DOHH2 (cell line): ENCODE measurements at regions not wholly inside any gene's neighbourhood (a gene's known extent, or its start where the extent isn't known, plus 50 kb on each side); places are given as distances from the start of the nearest gene placed in this dataset.

Source experiments
- H3F3A ChIP-seq: fragments of 200-600 bp; sonication (generic), shearing (Covaris generic); 2 replicates; pipeline ENCODE4 v1.6.0; 2016; ENCODE audit warnings: antibody characterized with exemption, mild to moderate bottlenecking; ENCODE audit not compliant: control insufficient read depth, insufficient read depth
- H3K27ac ChIP-seq: fragments of 200-600 bp; sonication (generic); 2 replicates; pipeline ENCODE4 v1.5.1; 2014; ENCODE audit warnings: low read depth, mild to moderate bottlenecking, low read length, moderate library complexity
- H3K27me3 ChIP-seq: fragments of 200-600 bp; sonication (generic); 2 replicates; pipeline ENCODE4 v1.6.1; 2014; ENCODE audit warnings: mild to moderate bottlenecking, low read length, mixed read lengths; ENCODE audit not compliant: control insufficient read depth
- H3K36me3 ChIP-seq: fragments of 200-600 bp; sonication (generic); 2 replicates; pipeline ENCODE4 v1.6.1; 2014; ENCODE audit warnings: mild to moderate bottlenecking, low read length, moderate library complexity, mixed read lengths; ENCODE audit not compliant: control insufficient read depth
- H3K4me1 ChIP-seq: fragments of 200-600 bp; sonication (generic); 2 replicates; pipeline ENCODE4 v1.6.1; 2014; ENCODE audit warnings: mild to moderate bottlenecking, low read length, mixed read lengths; ENCODE audit not compliant: control insufficient read depth
- H3K4me2 ChIP-seq: fragments of 200-600 bp; sonication (generic); 2 replicates; pipeline ENCODE4 v1.6.0; 2014; ENCODE audit warnings: mild to moderate bottlenecking, low read length, moderate library complexity
- H3K4me3 ChIP-seq: fragments of 200-600 bp; sonication (generic); 2 replicates; pipeline ENCODE4 v1.5.1; 2014; ENCODE audit warnings: mild to moderate bottlenecking, low read length, mixed read lengths
- H3K79me2 ChIP-seq: fragments of 200-600 bp; sonication (generic); 2 replicates; pipeline ENCODE4 v1.6.1; 2014; ENCODE audit warnings: mild to moderate bottlenecking, low read length, mixed read lengths; ENCODE audit not compliant: control insufficient read depth
- H3K9me2 ChIP-seq: fragments of 200-600 bp; sonication (generic); replicated peaks from 2 replicates; pipeline ENCODE4 v1.6.1; 2014; ENCODE audit warnings: mild to moderate bottlenecking, low read length, mixed read lengths; ENCODE audit not compliant: control insufficient read depth
- H3K9me3 ChIP-seq: fragments of 200-600 bp; sonication (generic); 2 replicates; pipeline ENCODE4 v1.6.1; 2014; ENCODE audit warnings: antibody characterized with exemption, low read length, mixed read lengths; ENCODE audit not compliant: control insufficient read depth, insufficient read depth
- H4K20me1 ChIP-seq: fragments of 200-600 bp; sonication (generic); 2 replicates; pipeline ENCODE4 v1.6.0; 2014; ENCODE audit warnings: low read depth, mild to moderate bottlenecking, antibody characterized with exemption, low read length, moderate library complexity; ENCODE audit not compliant: control insufficient read depth, insufficient read depth
- CTCF ChIP-seq: fragments of 200-600 bp; sonication (generic); IDR thresholded peaks from one replicate; pipeline ENCODE4 v1.5.1; 2014; ENCODE audit warnings: antibody characterized with exemption, mild to moderate bottlenecking, low read depth, low read length; ENCODE audit not compliant: poor library complexity, severe bottlenecking
- EZH2phosphoT487 ChIP-seq: fragments of 200-600 bp; sonication (generic); IDR thresholded peaks from 2 replicates; pipeline ENCODE4 v1.6.1; 2017; ENCODE audit warnings: borderline replicate concordance, mild to moderate bottlenecking, antibody characterized with exemption, low read length, moderate library complexity, mixed read lengths

GRCh38 chr4:77493829-77494551 lies 111.6 kb upstream of the CXCL13 start:
- H3K79me2 ChIP-seq, result no peaks in the 10 kb centered on the region
- no peak overlapping the region for H3K4me2 ChIP-seq
- no peak for TF ChIP-seq EZH2phosphoT487
- TF ChIP-seq CTCF, result no peak
- H3K36me3 ChIP-seq, result no peaks in the 10 kb centered on the region
- H3K4me1 ChIP-seq, result no peaks in the 10 kb centered on the region
- H3K27ac ChIP-seq, result no peak overlapping the region
- H3K9me2 ChIP-seq, result no peaks in the 10 kb centered on the region
- H3K4me3 ChIP-seq, result no peak overlapping the region
- no peaks in the 10 kb centered on the region for H3F3A ChIP-seq
- no peaks in the 10 kb centered on the region for H3K27me3 ChIP-seq
- no peaks in the 10 kb centered on the region for H3K9me3 ChIP-seq
- no peaks in the 10 kb centered on the region for H4K20me1 ChIP-seq

- H3K4me1 ChIP-seq, result no peaks in the 10 kb centered on the region
- H3F3A ChIP-seq, result no peaks in the 10 kb centered on the region
- no peaks in the 10 kb centered on the region for H3K79me2 ChIP-seq
- H3K27me3 ChIP-seq, result no peaks in the 10 kb centered on the region
- no peaks in the 10 kb centered on the region for H3K9me2 ChIP-seq
- H3K4me2 ChIP-seq, result no peak overlapping the region
- H3K4me3 ChIP-seq, result no peak overlapping the region
- no peaks in the 10 kb centered on the region for H3K9me3 ChIP-seq
- H3K36me3 ChIP-seq, result no peaks in the 10 kb centered on the region
- TF ChIP-seq CTCF, result no peak
- no peak for TF ChIP-seq EZH2phosphoT487
- H4K20me1 ChIP-seq, result no peaks in the 10 kb centered on the region
- H3K27ac ChIP-seq, result no peak overlapping the region
Measured at GRCh38 chr4:77496457-77496856, 109.2 kb upstream of the CXCL13 start.

- Histone ChIP-seq H3K9me2 (no peaks in the 10 kb centered on the region), H3K4me2 (no peak overlapping the region), H4K20me1 (no peaks in the 10 kb centered on the region), H3K9me3 (no peaks in the 10 kb centered on the region), H3K27me3 (0 out of 2 replicates have a peak, but pooled peaks cover 3% of the 10 kb centered on the region), H3K79me2 (no peaks in the 10 kb centered on the region), H3F3A (no peaks in the 10 kb centered on the region), H3K4me1 (no peaks in the 10 kb centered on the region), H3K27ac (no peak overlapping the region), H3K36me3 (no peaks in the 10 kb centered on the region), H3K4me3 (no peak overlapping the region)
- TF ChIP-seq EZH2phosphoT487 (no peak), CTCF (no peak)
Measured at GRCh38 chr4:77500801-77501200, 104.8 kb upstream of the CXCL13 start.
